ENCODE measurements at regions not wholly inside any gene's neighbourhood (a gene's known extent, or its start where the extent isn't known, plus 50 kb on each side); places are given as distances from the start of the nearest gene placed in this dataset.

DNA sequence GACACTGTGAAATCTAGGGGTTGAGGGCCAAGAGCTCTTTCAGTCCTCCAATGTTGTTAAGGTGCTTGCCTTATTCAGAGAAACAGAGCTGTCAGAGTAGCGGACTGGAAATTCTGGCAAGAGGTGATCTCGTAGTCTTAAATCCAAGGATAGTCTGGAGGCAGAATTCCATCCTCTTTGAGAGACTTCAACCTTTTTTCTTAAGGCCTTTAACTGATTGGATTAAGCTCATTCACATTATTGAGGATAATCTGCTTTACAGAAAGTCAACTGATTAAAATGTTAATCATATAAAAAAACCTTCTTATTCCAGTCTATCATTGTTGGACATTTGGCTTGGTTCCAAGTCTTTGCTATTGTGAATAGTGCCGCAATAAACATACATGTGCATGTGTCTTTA is 243.1 kb upstream of the COX7C start:
- Mint-ChIP-seq H3K27ac (ENCODE audit: unreplicated experiment) (no peak overlapping the region), H3K4me1 (peaks cover 9% of the 10 kb centered on the region), H3K9me3 (peaks cover 6% of the 10 kb centered on the region), H3K4me3 (no peak overlapping the region), H3K27me3 (ENCODE audit: low read depth) (no peaks in the 10 kb centered on the region), H3K36me3 (ENCODE audit: low read depth) (peaks cover 3% of the 10 kb centered on the region)
- DNase-seq (ENCODE audit: low read depth, low spot score), result no peak
- TF ChIP-seq, protein P1, sequence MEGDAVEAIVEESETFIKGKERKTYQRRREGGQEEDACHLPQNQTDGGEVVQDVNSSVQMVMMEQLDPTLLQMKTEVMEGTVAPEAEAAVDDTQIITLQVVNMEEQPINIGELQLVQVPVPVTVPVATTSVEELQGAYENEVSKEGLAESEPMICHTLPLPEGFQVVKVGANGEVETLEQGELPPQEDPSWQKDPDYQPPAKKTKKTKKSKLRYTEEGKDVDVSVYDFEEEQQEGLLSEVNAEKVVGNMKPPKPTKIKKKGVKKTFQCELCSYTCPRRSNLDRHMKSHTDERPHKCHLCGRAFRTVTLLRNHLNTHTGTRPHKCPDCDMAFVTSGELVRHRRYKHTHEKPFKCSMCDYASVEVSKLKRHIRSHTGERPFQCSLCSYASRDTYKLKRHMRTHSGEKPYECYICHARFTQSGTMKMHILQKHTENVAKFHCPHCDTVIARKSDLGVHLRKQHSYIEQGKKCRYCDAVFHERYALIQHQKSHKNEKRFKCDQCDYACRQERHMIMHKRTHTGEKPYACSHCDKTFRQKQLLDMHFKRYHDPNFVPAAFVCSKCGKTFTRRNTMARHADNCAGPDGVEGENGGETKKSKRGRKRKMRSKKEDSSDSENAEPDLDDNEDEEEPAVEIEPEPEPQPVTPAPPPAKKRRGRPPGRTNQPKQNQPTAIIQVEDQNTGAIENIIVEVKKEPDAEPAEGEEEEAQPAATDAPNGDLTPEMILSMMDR (conservative IDR thresholded peaks at IDR 0.05), result no peak

DNA sequence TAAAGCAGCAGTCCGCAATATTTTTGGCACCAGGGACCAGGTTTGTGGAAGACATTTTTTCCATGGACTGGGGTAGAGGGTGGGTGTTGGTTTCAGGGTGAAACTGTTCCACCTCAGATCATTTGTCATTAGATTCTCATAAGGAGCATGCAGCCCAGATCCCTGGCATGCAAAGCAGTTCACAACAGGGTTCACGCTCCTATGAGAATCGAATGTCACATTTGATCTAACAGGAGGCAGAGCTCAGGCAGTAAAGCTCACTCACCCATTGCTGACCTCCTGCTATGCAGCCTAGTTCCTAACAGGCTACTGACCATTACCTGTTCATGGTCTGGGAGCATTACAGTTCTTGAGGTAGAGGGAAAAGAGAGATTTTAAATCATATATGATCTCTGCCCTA is 241.5 kb upstream of the COX7C start:
- H3K27me3 Mint-ChIP-seq (ENCODE audit: low read depth), result no peaks in the 10 kb centered on the region
- H3K4me3 Mint-ChIP-seq, result no peak overlapping the region
- TF ChIP-seq, protein P1 (conservative IDR thresholded peaks at IDR 0.05), result no peak
- H3K4me1 Mint-ChIP-seq, result peaks cover 4% of the 10 kb centered on the region
- H3K27ac Mint-ChIP-seq (ENCODE audit: unreplicated experiment), result no peak overlapping the region
- peaks cover 6% of the 10 kb centered on the region for H3K9me3 Mint-ChIP-seq
- H3K36me3 Mint-ChIP-seq (ENCODE audit: low read depth), result peaks cover 3% of the 10 kb centered on the region
- no peak for DNase-seq (ENCODE audit: low read depth, low spot score)

DNA sequence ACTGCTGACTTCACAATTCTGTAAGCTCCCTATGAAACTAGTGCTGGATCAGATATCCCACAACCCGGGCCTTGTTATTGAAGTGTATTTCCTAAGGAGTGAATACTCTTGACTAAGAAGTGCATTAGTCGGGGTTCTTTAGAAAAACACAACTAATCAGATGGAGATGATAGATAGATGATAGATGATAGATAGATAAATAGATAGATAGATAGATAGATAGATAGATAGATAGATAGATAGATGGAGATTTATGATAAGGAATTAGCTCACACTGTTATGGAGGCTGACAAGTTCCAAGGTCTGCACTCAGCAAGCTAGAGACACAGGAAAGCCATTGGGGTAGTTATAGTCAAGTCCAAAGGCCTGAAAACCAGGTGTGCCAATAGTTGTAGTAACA is 214.6 kb upstream of the COX7C start:
- Mint-ChIP-seq H3K36me3 (ENCODE audit: low read depth) (no peaks in the 10 kb centered on the region), H3K4me3 (no peak overlapping the region), H3K4me1 (no peaks in the 10 kb centered on the region), H3K27ac (ENCODE audit: unreplicated experiment) (no peak overlapping the region), H3K9me3 (no peaks in the 10 kb centered on the region), H3K27me3 (ENCODE audit: low read depth) (no peaks in the 10 kb centered on the region)
- no peak for DNase-seq (ENCODE audit: low read depth, low spot score)
- TF ChIP-seq, protein P1 (conservative IDR thresholded peaks at IDR 0.05), result no peak

DNA sequence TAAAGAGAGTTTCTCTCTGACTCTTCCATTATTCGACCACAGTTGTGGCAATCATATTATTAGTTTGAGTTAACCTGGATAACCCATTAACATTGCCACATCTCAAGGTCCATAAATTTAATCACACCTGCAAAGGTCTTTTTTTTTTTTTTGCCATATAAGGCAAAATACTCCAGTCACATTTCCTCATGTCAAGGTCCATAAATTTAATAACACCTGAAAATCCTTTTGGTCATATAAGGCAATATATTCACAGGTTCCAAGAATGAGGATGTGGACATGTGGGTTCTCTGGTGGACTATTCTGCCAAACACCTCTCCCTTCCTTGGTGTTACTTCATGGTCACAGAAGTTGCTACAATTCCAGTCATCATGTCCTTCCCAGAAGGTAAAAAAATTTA is 213.5 kb upstream of the COX7C start:
- Mint-ChIP-seq H3K36me3 (ENCODE audit: low read depth) (no peaks in the 10 kb centered on the region), H3K4me1 (no peaks in the 10 kb centered on the region), H3K9me3 (no peaks in the 10 kb centered on the region), H3K27me3 (ENCODE audit: low read depth) (no peaks in the 10 kb centered on the region), H3K4me3 (no peak overlapping the region), H3K27ac (ENCODE audit: unreplicated experiment) (no peak overlapping the region)
- no peak for DNase-seq (ENCODE audit: low read depth, low spot score)
- TF ChIP-seq, protein P1 (conservative IDR thresholded peaks at IDR 0.05), result no peak

DNA sequence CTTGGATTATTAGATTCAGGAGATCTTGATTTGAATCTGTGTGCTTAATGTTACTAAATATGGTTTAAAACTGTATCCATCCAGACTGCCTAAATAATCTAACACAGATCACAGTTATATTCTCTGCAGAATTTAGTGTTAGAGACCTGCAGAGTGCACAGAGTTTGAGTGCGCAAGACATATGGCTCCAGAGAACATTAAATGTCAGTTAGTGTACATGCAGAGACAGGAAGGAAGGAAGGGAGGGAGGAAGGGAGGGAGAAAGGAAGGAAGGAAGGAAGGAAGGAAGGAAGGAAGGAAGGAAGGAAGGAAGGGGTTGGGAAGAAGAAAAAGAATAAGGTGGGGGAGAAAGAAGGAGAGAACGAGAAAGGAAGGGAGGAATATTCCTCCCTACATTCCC is 210.0 kb upstream of the COX7C start:
- no peaks in the 10 kb centered on the region for H3K9me3 Mint-ChIP-seq
- no peaks in the 10 kb centered on the region for H3K4me1 Mint-ChIP-seq
- no peaks in the 10 kb centered on the region for H3K27me3 Mint-ChIP-seq (ENCODE audit: low read depth)
- H3K27ac Mint-ChIP-seq (ENCODE audit: unreplicated experiment), result no peak overlapping the region
- no peak overlapping the region for H3K4me3 Mint-ChIP-seq
- H3K36me3 Mint-ChIP-seq (ENCODE audit: low read depth), result no peaks in the 10 kb centered on the region
- TF ChIP-seq, protein P1 (conservative IDR thresholded peaks at IDR 0.05), result no peak
- no peak for DNase-seq (ENCODE audit: low read depth, low spot score)

DNA sequence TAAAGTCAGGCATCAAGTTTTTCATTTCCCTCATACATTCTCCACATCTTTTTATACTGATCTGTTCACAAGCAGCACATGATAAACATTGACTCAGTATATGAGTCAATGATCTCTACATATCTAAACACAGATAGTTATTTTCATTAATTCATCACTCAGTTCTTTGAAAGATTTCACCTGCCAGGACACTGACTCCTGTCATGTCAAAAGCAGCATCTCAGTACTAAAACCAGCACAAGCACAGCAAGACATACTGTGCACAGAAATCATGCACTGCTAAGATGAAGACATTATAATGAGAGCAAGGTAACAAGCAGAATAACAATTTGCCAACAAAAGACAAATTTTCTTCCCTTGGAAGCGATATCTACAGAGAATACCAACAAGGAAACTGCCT is 206.1 kb upstream of the COX7C start:
- no peak overlapping the region for H3K4me3 Mint-ChIP-seq
- no peaks in the 10 kb centered on the region for H3K4me1 Mint-ChIP-seq
- TF ChIP-seq, protein P1 (conservative IDR thresholded peaks at IDR 0.05), result no peak
- no peak overlapping the region for H3K27ac Mint-ChIP-seq (ENCODE audit: unreplicated experiment)
- H3K36me3 Mint-ChIP-seq (ENCODE audit: low read depth), result no peaks in the 10 kb centered on the region
- DNase-seq (ENCODE audit: low read depth, low spot score), result no peak
- no peaks in the 10 kb centered on the region for H3K27me3 Mint-ChIP-seq (ENCODE audit: low read depth)
- no peaks in the 10 kb centered on the region for H3K9me3 Mint-ChIP-seq
